ENCODE measurements at regions not wholly inside any gene's neighbourhood (a gene's known extent, or its start where the extent isn't known, plus 50 kb on each side); places are given as distances from the start of the nearest gene placed in this dataset.

GRCh38 chr4:20042769-20043168 lies 208.9 kb upstream of the SLIT2 start:
- no peak for TF ChIP-seq PATZ1 (CRISPR knock-in tag; IDR thresholded peaks at IDR 0.05; ENCODE audit: borderline replicate concordance)
- TF ChIP-seq CREB5 (CRISPR knock-in tag; IDR thresholded peaks at IDR 0.05; ENCODE audit: low read depth), result no peak
- TF ChIP-seq ARNTL (CRISPR knock-in tag; IDR thresholded peaks at IDR 0.05; ENCODE audit: borderline replicate concordance, low read depth), result no peak
- no peak for TF ChIP-seq ZNF565 (CRISPR knock-in tag; conservative IDR thresholded peaks at IDR 0.05; ENCODE audit: low read depth)
- no peak for TF ChIP-seq OSR1 (CRISPR knock-in tag; IDR thresholded peaks at IDR 0.05)
- TF ChIP-seq GLIS3 (CRISPR knock-in tag; IDR thresholded peaks at IDR 0.05), result no peak
- no peak for TF ChIP-seq ZFP3 (CRISPR knock-in tag; IDR thresholded peaks at IDR 0.05)
- no peak for TF ChIP-seq ZFP30 (CRISPR knock-in tag; IDR thresholded peaks at IDR 0.05)
- TF ChIP-seq ISL1 (CRISPR knock-in tag; IDR thresholded peaks at IDR 0.05), result no peak
- TF ChIP-seq CSDC2 (CRISPR knock-in tag; IDR thresholded peaks at IDR 0.05), result no peak
- TF ChIP-seq TOX (CRISPR knock-in tag; IDR thresholded peaks at IDR 0.05; ENCODE audit: borderline replicate concordance), result no peak
- TF ChIP-seq, protein P1, sequence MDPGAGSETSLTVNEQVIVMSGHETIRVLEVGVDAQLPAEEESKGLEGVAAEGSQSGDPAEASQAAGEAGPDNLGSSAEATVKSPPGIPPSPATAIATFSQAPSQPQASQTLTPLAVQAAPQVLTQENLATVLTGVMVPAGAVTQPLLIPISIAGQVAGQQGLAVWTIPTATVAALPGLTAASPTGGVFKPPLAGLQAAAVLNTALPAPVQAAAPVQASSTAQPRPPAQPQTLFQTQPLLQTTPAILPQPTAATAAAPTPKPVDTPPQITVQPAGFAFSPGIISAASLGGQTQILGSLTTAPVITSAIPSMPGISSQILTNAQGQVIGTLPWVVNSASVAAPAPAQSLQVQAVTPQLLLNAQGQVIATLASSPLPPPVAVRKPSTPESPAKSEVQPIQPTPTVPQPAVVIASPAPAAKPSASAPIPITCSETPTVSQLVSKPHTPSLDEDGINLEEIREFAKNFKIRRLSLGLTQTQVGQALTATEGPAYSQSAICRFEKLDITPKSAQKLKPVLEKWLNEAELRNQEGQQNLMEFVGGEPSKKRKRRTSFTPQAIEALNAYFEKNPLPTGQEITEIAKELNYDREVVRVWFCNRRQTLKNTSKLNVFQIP (CRISPR knock-in tag; IDR thresholded peaks at IDR 0.05; ENCODE audit: borderline replicate concordance, low read depth), result no peak
- no peak for TF ChIP-seq TSHZ2 (CRISPR knock-in tag; IDR thresholded peaks at IDR 0.05)
- no peak for TF ChIP-seq ESRRG (CRISPR knock-in tag; IDR thresholded peaks at IDR 0.05)

All from SK-N-SH treated with all-trans-retinoic acid at 6 μM for 48 hours (cell line).